HCT116 (cell line): ENCODE measurements at regions not wholly inside any gene's neighbourhood (a gene's known extent, or its start where the extent isn't known, plus 50 kb on each side); places are given as distances from the start of the nearest gene placed in this dataset.

ENCODE experiments used
- ATAC-seq: fragments of 200-7000 bp; cut with Tn5 transposase; 2 replicates; pipeline ENCODE4 v1.9.1; 2020; ENCODE audit warnings: mild to moderate bottlenecking, moderate library complexity
- BruUV-seq: library from RNA; stranded (reverse); fragments of 400-500 nt; replicated peaks from 2 replicates; lab custom pipeline; 2021; lab: Mats Ljungman, UMichigan
- CTCF ChIA-PET: fragments of 300-600 bp; sonication (Branson Sonifier 250); formaldehyde crosslinking; loops from one replicate; lab custom pipeline; 2021; ENCODE audit warnings: antibody characterized with exemption; lab: Charles Lee
- POLR2A ChIA-PET: fragments of 300-600, 350-600 bp; sonication (Branson Sonifier 250); formaldehyde crosslinking; loops from one replicate; lab custom pipeline; 2021; ENCODE audit warnings: antibody characterized with exemption; lab: Charles Lee
- RAD21 ChIA-PET, 2 experiments: fragments of 300-600 bp; sonication (Branson Sonifier 250); formaldehyde crosslinking; loops; one replicate each; lab custom pipeline; 2023; ENCODE audit warnings: low total read pairs in 2 of 2; ENCODE audit not compliant: uncharacterized antibody in 2 of 2, unreplicated experiment in 2 of 2, low non-redundant PET in 1 of 2; lab: Charles Lee
- DNase-seq: peaks from one replicate; pipeline ENCODE4 v3.0.0-alpha.2; 2010; ENCODE audit warnings: low read depth, low spot score
- H2AFZ ChIP-seq: fragments of 200-600 bp; shearing (Covaris generic), sonication (generic); 2 replicates; pipeline ENCODE4 v1.6.1; 2017; ENCODE audit warnings: low read depth, mixed run types, mixed read lengths, antibody characterized with exemption, low read length; ENCODE audit not compliant: poor library complexity, severe bottlenecking
- H3K27ac ChIP-seq: 2 replicates; pipeline ENCODE4 v1.5.1; 2012; ENCODE audit warnings: low read depth, low read length
- H3K27me3 ChIP-seq: fragments of 200-600 bp; sonication (generic); 2 replicates; pipeline ENCODE4 v1.6.1; 2016; ENCODE audit warnings: mixed run types, low read length, mixed read lengths; ENCODE audit not compliant: insufficient read depth
- H3K36me3 ChIP-seq, 2 experiments: fragments of 200-500 bp in 1 of 2; fragments of 200-600 bp in 1 of 2; sonication (Bioruptor generic) in 1 of 2; sonication (generic) in 1 of 2; 2 replicates each; pipeline versions ENCODE4 v1.5.1 to v1.6.1; 2014 to 2016; ENCODE audit warnings: low read length in 2 of 2, inconsistent platforms in 1 of 2, mixed read lengths in 1 of 2, mixed run types in 1 of 2; ENCODE audit not compliant: insufficient read depth in 2 of 2, control insufficient read depth in 1 of 2
- H3K4me1 ChIP-seq, 2 experiments: fragments of 200-600 bp in 1 of 2; sonication (generic) in 1 of 2; 2 replicates each; pipeline versions ENCODE4 v1.5.1 to v1.6.1; 2012 to 2017; ENCODE audit warnings: low read length in 2 of 2, inconsistent platforms in 1 of 2, mild to moderate bottlenecking in 1 of 2, mixed read lengths in 1 of 2, mixed run types in 1 of 2, moderate library complexity in 1 of 2; ENCODE audit not compliant: insufficient read depth in 2 of 2, control insufficient read depth in 1 of 2
- H3K4me2 ChIP-seq: fragments of 200-600 bp; sonication (generic); 2 replicates; pipeline ENCODE4 v1.6.1; 2017; ENCODE audit warnings: mixed run types, low read length, mixed read lengths
- H3K4me3 ChIP-seq, 2 experiments: fragments of 200-600 bp in 1 of 2; sonication (generic) in 1 of 2; replicated peaks in 1 of 2; 2 replicates each; pipeline ENCODE4 v1.5.1; 2011 to 2016; ENCODE audit warnings: low read length in 2 of 2, control low read depth in 1 of 2, low read depth in 1 of 2, mild to moderate bottlenecking in 1 of 2, mixed read lengths in 1 of 2, mixed run types in 1 of 2
- H3K79me2 ChIP-seq: fragments of 200-600 bp; sonication (generic); 2 replicates; pipeline ENCODE4 v1.6.1; 2017; ENCODE audit warnings: mild to moderate bottlenecking, mixed run types, low read length, moderate library complexity, mixed read lengths; ENCODE audit not compliant: insufficient read depth
- H3K9ac ChIP-seq: fragments of 200-600 bp; sonication (generic); 2 replicates; pipeline ENCODE4 v1.6.1; 2016; ENCODE audit warnings: low read length, mixed read lengths
- H3K9me2 ChIP-seq: fragments of 200-600 bp; sonication (generic), shearing (Covaris generic); 2 replicates; pipeline ENCODE4 v1.6.1; 2017; ENCODE audit warnings: mixed run types, mild to moderate bottlenecking, moderate library complexity; ENCODE audit not compliant: insufficient read depth
- H3K9me3 ChIP-seq, 2 experiments: fragments of 200-500 bp in 1 of 2; fragments of 200-600 bp in 1 of 2; sonication (Bioruptor generic) in 1 of 2; sonication (generic) in 1 of 2; 2 replicates each; pipeline ENCODE4 v1.6.1; 2014 to 2017; ENCODE audit warnings: low read length in 2 of 2, mixed read lengths in 2 of 2, inconsistent platforms in 1 of 2, low read depth in 1 of 2, mild to moderate bottlenecking in 1 of 2, mixed run types in 1 of 2, moderate library complexity in 1 of 2; ENCODE audit not compliant: control insufficient read depth in 1 of 2, insufficient read depth in 1 of 2
- H4K20me1 ChIP-seq: fragments of 200-600 bp; sonication (generic), shearing (Covaris generic); 2 replicates; pipeline ENCODE4 v1.6.1; 2017; ENCODE audit warnings: mixed run types, mild to moderate bottlenecking, moderate library complexity; ENCODE audit not compliant: insufficient read depth
- ATF3 ChIP-seq: IDR thresholded peaks from 2 replicates; pipeline ENCODE4 v1.6.1; 2012
- ELF1 ChIP-seq: IDR thresholded peaks from 2 replicates; pipeline ENCODE4 v1.6.1; 2012; ENCODE audit warnings: low read depth, borderline replicate concordance
- POLR2A ChIP-seq: IDR thresholded peaks from 2 replicates; pipeline ENCODE4 v1.7.0; 2011; ENCODE audit warnings: borderline replicate concordance; ENCODE audit not compliant: insufficient read depth, insufficient read length; ENCODE audit errors: extremely low read depth
- SIN3A ChIP-seq: IDR thresholded peaks from 2 replicates; pipeline ENCODE4 v1.6.1; 2012; ENCODE audit warnings: low read depth
- SP1 ChIP-seq: IDR thresholded peaks from 2 replicates; pipeline ENCODE4 v1.6.1; 2012; ENCODE audit warnings: low read depth
- ZBTB33 ChIP-seq: IDR thresholded peaks from 2 replicates; pipeline ENCODE4 v1.6.1; 2011; ENCODE audit warnings: mild to moderate bottlenecking, low read length, moderate library complexity; ENCODE audit not compliant: insufficient replicate concordance; ENCODE audit errors: extremely low read depth
- ZNF274 ChIP-seq: fragments of 200-500 bp; sonication (Bioruptor generic); IDR thresholded peaks from 2 replicates; pipeline ENCODE4 v1.6.1; 2014; ENCODE audit warnings: mild to moderate bottlenecking, low read depth, low read length, inconsistent platforms
- intact Hi-C: fragments of 100-400 bp; cut with micrococcal nuclease; formaldehyde crosslinking; loops from 2 replicates; pipeline ENCODE4 v1.10.0; 2022

- no peak for TF ChIP-seq ZNF274
These were observed 491.9 kb upstream of the ROBO1 start (continued) for GRCh38 chr3:80259736-80260135.

- CTCF ChIA-PET, result no interaction called here
- no peak overlapping the region for H3K4me3 ChIP-seq
- no peaks in the 10 kb centered on the region for H4K20me1 ChIP-seq
- BruUV-seq, result no TSS peak
- peaks cover 3 to 9% of the 10 kb centered on the region in 2 experiments; a peak in 1 of 4 replicates for H3K9me3 ChIP-seq
- ATAC-seq (no peak), DNase-seq (no peak)
- H3K27me3 ChIP-seq, result no peaks in the 10 kb centered on the region
- POLR2A ChIA-PET, result no interaction called here
- H3K79me2 ChIP-seq, result no peaks in the 10 kb centered on the region
- TF ChIP-seq ZBTB33, result no peak
- TF ChIP-seq SP1, result no peak
- no peak for TF ChIP-seq ELF1
- TF ChIP-seq POLR2A, result no peak
- TF ChIP-seq SIN3A, result no peak
- TF ChIP-seq ATF3, result no peak
- TF ChIP-seq ZNF274, result no peak
- no peaks in the 10 kb centered on the region for H3K36me3 ChIP-seq
- intact Hi-C loops, result no loop called here
- H3K27ac ChIP-seq, result no peak overlapping the region
- RAD21 ChIA-PET, result no interaction called here
- H3K9me2 ChIP-seq, result no peaks in the 10 kb centered on the region
- no peak overlapping the region for H2AFZ ChIP-seq
- no peak overlapping the region for H3K4me2 ChIP-seq
- no peaks in the 10 kb centered on the region for H3K4me1 ChIP-seq
- H3K9ac ChIP-seq, result no peak overlapping the region
These were observed 484.3 kb upstream of the ROBO1 start for GRCh38 chr3:80252113-80252512.
